T-helper 2 cell treated with Interferon-gamma antibody and Interleukin-4, amounts not matched to agents 5 μg/mL and 100 μg/mL, for 36 hours (primary cell): ENCODE measurements at regions not wholly inside any gene's neighbourhood (a gene's known extent, or its start where the extent isn't known, plus 50 kb on each side); places are given as distances from the start of the nearest gene placed in this dataset.
A peak's percentile ranks its signal among the peaks of the same experiment; 100 is the strongest.

Experiments
- DNase-seq: peaks from one replicate; pipeline ENCODE4 v3.0.0; 2021; ENCODE audit warnings: low spot score
- H3K27ac Mint-ChIP-seq: one replicate; pipeline ENCODE4 v1.8.0; 2021; ENCODE audit warnings: mild to moderate bottlenecking, mixed read lengths
- H3K27me3 Mint-ChIP-seq: one replicate; pipeline ENCODE4 v1.8.0; 2021; ENCODE audit warnings: low read depth, mixed read lengths
- H3K36me3 Mint-ChIP-seq: one replicate; pipeline ENCODE4 v1.8.0; 2021; ENCODE audit warnings: low read depth, mixed read lengths
- H3K4me1 Mint-ChIP-seq: one replicate; pipeline ENCODE4 v1.8.0; 2021; ENCODE audit warnings: low read depth, mixed read lengths
- H3K4me3 Mint-ChIP-seq: one replicate; pipeline ENCODE4 v1.8.0; 2022; ENCODE audit warnings: mild to moderate bottlenecking, moderate library complexity, mixed read lengths
- H3K9me3 Mint-ChIP-seq: one replicate; pipeline ENCODE4 v1.8.0; 2021; ENCODE audit warnings: mixed read lengths

DNA sequence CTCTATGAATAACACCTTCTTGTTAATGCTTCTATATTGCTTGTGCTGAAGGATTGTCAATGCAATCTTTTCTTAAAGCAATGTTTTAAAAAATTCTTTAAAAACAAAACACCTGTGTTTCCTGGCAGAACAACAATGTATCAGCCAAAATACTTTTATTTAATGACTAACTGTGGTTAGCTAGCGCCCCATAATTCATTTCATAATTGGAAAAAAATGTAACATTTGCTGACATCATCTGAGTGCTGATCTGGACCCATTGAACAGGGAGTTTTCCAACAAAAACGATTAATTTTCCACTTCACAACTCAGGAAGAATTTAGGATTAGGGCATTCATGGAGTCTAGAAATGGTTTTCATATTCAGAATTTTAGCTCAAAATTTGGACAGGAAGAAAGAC lies 137.6 kb upstream of the CDK6 start:
- Mint-ChIP-seq H3K4me3 (no peak overlapping the region), H3K27ac (no peak overlapping the region), H3K27me3 (no peaks in the 10 kb centered on the region), H3K4me1 (peaks cover 5% of the 10 kb centered on the region), H3K9me3 (peaks cover 32% of the 10 kb centered on the region), H3K36me3 (peaks cover 4% of the 10 kb centered on the region)
- no peak for DNase-seq

DNA sequence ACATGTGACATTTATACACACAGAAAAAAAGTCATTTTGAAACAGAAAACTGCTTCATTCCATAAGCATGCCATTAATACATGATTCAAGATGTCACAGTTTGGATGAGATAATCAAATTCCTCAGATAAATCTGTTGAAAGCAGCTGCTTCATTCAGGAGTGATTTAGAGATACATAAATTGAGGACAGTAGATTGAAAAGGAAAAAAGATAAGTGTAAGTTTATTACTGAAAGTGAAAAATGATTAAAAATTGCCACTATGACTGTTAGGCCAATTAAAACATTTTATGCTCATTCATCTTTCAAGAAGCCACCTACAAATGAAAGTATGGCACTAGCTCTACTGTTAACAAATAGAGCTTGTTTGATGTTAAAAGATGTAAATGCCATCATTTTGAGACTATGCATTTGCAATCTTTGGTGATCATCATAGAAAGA lies 136.9 kb upstream of the CDK6 start:
- Mint-ChIP-seq H3K4me1 (peaks cover 5% of the 10 kb centered on the region), H3K9me3 (peaks cover 28% of the 10 kb centered on the region), H3K4me3 (no peak overlapping the region), H3K36me3 (peaks cover 2% of the 10 kb centered on the region), H3K27me3 (no peaks in the 10 kb centered on the region), H3K27ac (no peak overlapping the region)
- no peak for DNase-seq

DNA sequence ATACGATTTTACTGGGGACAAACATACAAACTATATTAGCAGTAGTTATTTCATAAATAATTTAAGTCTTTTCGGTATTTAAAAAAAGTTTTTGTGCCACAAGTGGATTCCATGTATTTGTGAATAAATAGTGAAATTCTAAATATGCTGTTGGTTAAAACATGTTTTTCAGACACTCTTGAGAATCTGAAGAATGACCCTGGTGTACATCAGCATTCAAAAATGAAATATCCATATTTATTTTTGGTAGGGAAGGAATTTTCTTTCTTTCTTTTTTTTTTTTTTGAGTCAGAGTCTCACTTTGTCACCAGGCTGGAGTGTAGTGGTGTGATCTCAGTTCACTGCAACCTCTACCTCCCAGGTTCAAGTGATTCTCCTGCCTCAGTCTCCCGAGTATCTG lies 136.1 kb upstream of the CDK6 start:
- Mint-ChIP-seq H3K4me1 (peaks cover 5% of the 10 kb centered on the region), H3K9me3 (peaks cover 21% of the 10 kb centered on the region), H3K27ac (no peak overlapping the region), H3K4me3 (no peak overlapping the region), H3K36me3 (peaks cover 2% of the 10 kb centered on the region), H3K27me3 (no peaks in the 10 kb centered on the region)
- no peak for DNase-seq

DNA sequence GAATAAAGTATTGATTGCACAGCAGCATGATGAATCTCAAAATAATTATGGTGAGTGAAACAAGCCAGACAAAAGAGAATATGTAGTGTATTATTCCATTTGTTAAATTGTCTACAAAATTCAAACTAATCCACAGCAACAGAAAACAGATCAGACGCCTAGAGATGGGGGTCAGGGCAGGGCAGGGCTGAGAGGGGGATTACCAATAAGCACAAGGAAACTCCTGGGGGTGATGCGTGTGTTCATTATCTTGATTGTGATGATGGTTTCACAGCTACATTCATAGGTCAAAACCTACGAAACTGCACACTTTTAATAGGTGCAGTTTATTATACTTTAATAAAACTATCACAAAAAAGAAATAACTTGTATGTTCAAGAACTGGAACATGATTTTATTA lies 132.7 kb upstream of the CDK6 start:
- Mint-ChIP-seq H3K9me3 (no peaks in the 10 kb centered on the region), H3K4me3 (no peak overlapping the region)

DNA sequence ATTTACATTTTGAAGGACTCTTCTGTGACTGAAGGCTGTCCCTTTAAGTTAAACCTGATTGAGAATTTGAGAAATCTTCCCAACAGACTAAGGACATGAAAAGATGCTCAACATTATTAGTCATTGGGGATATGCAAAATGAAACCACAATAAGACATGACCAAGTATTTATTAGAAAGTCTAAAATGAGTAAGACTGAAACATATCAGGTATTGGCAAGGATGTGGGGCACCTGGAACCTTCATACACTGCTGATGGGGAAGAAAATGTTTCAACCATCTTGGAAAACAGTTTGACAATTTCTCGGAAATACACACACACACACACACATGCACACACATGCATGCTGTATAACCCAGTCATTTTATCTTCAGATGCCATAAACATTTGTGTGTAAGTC lies 132.1 kb upstream of the CDK6 start:
- Mint-ChIP-seq H3K27me3 (no peaks in the 10 kb centered on the region), H3K36me3 (no peaks in the 10 kb centered on the region), H3K9me3 (no peaks in the 10 kb centered on the region), H3K27ac (no peak overlapping the region), H3K4me1 (no peaks in the 10 kb centered on the region), H3K4me3 (no peak overlapping the region)
- DNase-seq = no peak

More for the DNA sequence above, 132.7 kb upstream of the CDK6 start:
- no peak for DNase-seq
- Mint-ChIP-seq H3K36me3 (no peaks in the 10 kb centered on the region), H3K4me1 (no peaks in the 10 kb centered on the region), H3K27me3 (no peaks in the 10 kb centered on the region), H3K27ac (no peak overlapping the region)

DNA sequence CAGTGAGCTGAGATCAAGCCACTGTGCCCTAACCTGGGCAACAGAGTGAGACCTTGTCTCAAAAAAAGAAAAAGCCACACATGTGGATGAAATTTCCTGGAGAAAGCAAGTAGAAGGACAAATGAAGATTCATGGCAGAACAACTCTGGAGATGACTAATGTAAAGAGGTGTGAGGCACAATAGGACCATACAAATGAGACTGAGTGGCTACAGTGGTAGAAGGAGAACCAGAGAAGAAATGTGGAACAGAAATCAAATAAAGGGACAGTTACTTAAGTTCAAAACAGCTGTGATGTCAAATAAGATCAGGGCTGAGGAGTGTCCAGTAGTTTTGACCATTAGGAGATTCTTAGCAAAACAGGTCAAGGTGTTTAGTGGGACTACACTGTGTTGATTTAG lies 130.9 kb upstream of the CDK6 start:
- no peaks in the 10 kb centered on the region for H3K4me1 Mint-ChIP-seq
- DNase-seq = no peak
- H3K27me3 Mint-ChIP-seq = no peaks in the 10 kb centered on the region
- H3K36me3 Mint-ChIP-seq = no peaks in the 10 kb centered on the region
- no peak overlapping the region for H3K4me3 Mint-ChIP-seq
- H3K9me3 Mint-ChIP-seq = no peaks in the 10 kb centered on the region
- no peak overlapping the region for H3K27ac Mint-ChIP-seq

DNA sequence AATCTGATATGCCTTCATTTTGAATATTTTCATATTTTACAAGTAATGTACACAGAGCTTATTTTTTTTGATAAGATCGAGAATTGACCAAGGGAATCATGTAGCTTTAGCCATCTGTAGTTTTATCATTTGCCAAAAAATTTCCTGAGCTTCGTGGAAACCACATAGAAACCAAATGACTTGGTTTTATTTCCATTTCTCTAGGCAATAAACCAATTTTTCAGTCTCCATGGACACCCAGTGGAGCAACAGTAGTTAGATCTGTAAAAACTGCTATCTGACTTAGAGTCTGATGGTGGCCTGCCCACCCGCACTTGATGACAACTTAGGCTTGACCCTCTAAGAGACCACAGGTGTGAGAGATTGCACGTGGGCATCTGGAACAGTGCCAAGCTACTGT lies 127.8 kb upstream of the CDK6 start:
- no peaks in the 10 kb centered on the region for H3K27me3 Mint-ChIP-seq
- no peaks in the 10 kb centered on the region for H3K4me1 Mint-ChIP-seq
- peaks cover 7% of the 10 kb centered on the region for H3K9me3 Mint-ChIP-seq
- no peak overlapping the region for H3K4me3 Mint-ChIP-seq
- no peak for DNase-seq
- no peak overlapping the region for H3K27ac Mint-ChIP-seq
- no peaks in the 10 kb centered on the region for H3K36me3 Mint-ChIP-seq

DNA sequence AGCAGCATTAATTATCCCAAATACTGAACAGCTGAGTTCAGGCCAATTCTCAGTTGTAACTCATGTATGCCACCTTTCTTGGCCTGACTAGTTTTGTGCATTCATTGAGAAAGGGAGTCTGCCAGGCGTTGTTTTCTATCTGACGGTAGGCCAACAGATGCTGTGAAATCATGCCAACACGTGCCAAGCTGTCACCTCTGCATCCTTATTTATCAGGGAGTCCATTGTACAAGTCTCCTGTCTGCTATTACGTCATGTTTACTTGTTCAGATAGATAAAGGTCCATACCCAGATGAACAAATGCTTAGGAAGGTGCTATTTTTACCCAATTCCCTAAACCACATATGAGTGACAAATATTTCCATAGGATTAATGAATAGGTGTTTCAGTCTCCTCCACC lies 127.2 kb upstream of the CDK6 start:
- Mint-ChIP-seq H3K27me3 (no peaks in the 10 kb centered on the region), H3K36me3 (no peaks in the 10 kb centered on the region), H3K4me1 (no peaks in the 10 kb centered on the region), H3K9me3 (peaks cover 7% of the 10 kb centered on the region), H3K27ac (no peak overlapping the region), H3K4me3 (no peak overlapping the region)
- no peak for DNase-seq

DNA sequence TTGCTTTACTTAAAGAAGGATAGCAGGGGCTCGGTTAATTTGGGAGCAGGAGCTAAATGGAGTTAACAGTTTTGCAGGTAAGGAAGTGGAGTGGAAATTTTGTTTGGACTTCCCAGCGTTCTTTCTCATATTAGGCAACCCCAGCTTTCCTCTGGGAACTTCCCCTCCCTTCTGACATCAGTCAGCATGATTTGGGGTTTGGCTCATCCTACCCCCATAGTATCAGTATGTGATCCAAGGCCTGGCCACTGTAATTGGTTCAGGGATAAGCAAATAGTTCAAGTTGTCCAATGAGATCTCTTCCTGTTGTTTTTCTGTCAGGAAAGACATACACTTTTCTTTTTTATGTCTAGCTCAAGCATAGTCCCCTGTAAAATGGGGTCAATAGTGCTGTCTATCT lies 125.6 kb upstream of the CDK6 start:
- Mint-ChIP-seq H3K27me3 (no peaks in the 10 kb centered on the region), H3K4me3 (no peak overlapping the region), H3K36me3 (no peaks in the 10 kb centered on the region), H3K27ac (no peak overlapping the region), H3K4me1 (no peaks in the 10 kb centered on the region), H3K9me3 (peaks cover 21% of the 10 kb centered on the region)
- no peak for DNase-seq

DNA sequence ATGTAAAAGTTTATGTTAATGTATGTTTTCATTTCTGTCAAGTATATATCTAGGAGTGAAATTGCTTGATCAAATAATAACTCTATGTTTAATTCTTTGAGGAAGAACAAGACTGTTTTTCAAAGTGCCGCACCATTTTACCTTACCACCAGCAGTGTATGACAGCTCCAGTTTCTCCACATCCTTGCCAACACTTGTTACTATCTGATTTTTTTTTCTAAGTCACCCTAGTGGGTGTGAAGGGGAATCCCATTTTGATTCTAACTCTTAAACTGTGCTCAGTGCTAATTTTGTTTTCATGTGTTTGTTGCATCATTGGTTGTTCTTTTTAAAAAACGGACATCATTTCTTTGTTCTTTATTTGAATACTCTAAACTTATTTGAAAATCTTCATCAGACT lies 120.2 kb upstream of the CDK6 start:
- Mint-ChIP-seq H3K9me3 (peaks cover 32% of the 10 kb centered on the region), H3K36me3 (peaks cover 8% of the 10 kb centered on the region), H3K27me3 (no peaks in the 10 kb centered on the region), H3K4me3 (no peak overlapping the region), H3K4me1 (peaks cover 6% of the 10 kb centered on the region), H3K27ac (no peak overlapping the region)
- no peak for DNase-seq

DNA sequence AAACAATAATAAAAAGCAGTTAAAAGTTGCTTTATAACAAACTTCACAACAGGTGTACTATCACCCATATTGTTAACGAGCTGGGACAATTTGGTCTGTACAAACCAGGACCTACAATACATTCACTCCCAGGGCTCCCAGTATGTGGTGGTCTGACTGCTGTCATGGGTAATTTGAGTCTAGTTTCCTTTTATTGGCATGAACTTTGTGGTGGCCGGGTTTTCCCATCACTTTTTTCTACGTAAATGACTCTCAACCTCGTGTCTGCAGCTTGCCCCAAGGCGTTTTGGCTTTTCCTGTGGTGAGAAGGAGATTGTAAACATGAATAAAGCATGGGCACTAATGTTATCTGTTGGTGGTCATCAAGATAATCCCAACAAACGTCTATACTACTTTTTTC lies 118.7 kb upstream of the CDK6 start:
- Mint-ChIP-seq H3K27me3 (no peaks in the 10 kb centered on the region), H3K9me3 (peaks cover 40% of the 10 kb centered on the region), H3K27ac (no peak overlapping the region), H3K4me1 (peaks cover 6% of the 10 kb centered on the region), H3K36me3 (peaks cover 8% of the 10 kb centered on the region), H3K4me3 (no peak overlapping the region)
- DNase-seq = peak; percentile 69

DNA sequence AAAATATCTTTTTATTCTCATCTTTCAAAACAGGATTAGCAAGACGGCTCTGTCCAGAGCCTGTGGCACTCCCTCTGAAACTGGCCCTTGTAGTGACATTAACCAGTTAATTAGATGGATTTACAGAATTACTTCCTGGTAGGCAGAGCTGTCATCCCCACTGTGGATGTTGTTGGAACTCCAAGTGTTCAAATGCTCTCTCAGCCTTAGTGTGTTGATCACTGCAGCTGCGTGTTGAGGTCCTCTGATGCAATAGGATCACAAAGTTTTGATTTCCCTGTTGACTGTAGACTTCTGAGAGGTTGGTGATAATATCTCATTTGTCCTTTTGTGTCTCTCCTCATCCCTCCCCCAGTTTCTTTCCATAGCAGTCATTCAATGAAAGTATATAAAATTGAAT lies 117.3 kb upstream of the CDK6 start:
- Mint-ChIP-seq H3K4me3 (no peak overlapping the region), H3K9me3 (peaks cover 33% of the 10 kb centered on the region), H3K36me3 (peaks cover 8% of the 10 kb centered on the region), H3K27me3 (no peaks in the 10 kb centered on the region), H3K4me1 (peaks cover 6% of the 10 kb centered on the region), H3K27ac (no peak overlapping the region)
- DNase-seq = peak; percentile 49

DNA sequence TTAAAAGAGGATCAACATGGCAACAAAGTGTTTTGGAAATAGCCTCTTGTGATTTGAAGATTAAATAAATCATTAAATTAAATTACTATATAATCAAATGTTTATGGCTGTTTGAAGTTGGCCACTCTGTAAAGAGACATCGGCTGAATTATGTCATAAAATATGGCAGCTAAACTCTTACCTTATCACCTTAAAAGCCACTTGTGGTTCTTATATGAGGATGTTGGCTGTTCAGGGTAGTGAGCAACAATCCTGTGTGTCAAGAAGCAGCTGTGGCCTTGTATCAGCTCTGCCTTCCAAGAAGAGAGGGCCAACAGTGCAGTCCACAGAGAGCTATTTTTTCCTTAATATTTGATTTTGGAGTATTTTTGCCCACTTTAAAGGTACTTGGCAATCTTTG lies 113.4 kb upstream of the CDK6 start:
- H3K27ac Mint-ChIP-seq = no peak overlapping the region
- DNase-seq = no peak
- peaks cover 26% of the 10 kb centered on the region for H3K9me3 Mint-ChIP-seq
- H3K4me1 Mint-ChIP-seq = peaks cover 6% of the 10 kb centered on the region
- peaks cover 1% of the 10 kb centered on the region for H3K36me3 Mint-ChIP-seq
- H3K4me3 Mint-ChIP-seq = no peak overlapping the region
- no peaks in the 10 kb centered on the region for H3K27me3 Mint-ChIP-seq

DNA sequence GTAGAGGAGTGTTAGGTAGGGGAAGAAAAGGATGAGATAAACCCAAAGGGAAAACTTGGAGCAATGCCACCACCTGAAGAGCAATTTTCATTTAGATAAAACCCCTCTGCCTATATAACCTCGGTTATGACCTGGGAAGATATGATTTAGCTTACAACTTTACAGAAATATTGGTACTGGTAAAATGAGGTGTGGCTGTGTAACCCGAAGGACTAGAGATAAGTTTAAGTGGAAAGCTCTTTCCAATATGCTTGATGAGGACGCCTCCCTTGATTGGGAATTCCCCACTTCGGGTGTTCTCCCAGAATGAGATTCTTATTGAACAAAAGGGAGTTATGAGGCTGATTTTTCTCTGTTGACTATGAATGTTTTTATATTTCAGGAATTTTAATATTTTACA lies 109.5 kb upstream of the CDK6 start:
- H3K36me3 Mint-ChIP-seq = peaks cover 3% of the 10 kb centered on the region
- H3K4me3 Mint-ChIP-seq = no peak overlapping the region
- H3K27me3 Mint-ChIP-seq = no peaks in the 10 kb centered on the region

DNA sequence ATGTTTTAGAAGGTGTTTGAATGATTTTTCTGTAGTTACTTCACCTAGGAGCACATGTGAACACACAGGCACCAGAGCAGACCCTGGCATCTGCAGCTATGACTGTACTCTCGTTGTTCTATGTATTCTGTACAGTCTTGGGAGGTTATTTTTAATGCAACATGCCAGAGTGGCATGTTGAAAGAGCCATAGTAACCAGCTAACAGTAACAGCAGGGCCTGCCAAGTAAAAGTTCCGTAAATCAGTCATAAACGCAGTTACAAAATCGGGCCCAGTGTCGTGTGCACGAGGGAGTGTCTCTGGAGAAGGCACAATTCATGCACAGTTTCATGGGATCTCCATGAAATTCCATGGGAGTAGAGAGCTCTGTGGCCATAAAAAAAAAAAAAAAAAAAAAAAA lies 108.3 kb upstream of the CDK6 start:
- H3K27me3 Mint-ChIP-seq = no peaks in the 10 kb centered on the region
- H3K27ac Mint-ChIP-seq = no peak overlapping the region
- H3K9me3 Mint-ChIP-seq = peaks cover 57% of the 10 kb centered on the region
- no peak overlapping the region for H3K4me3 Mint-ChIP-seq
- peaks cover 3% of the 10 kb centered on the region for H3K36me3 Mint-ChIP-seq
- no peak for DNase-seq
- no peaks in the 10 kb centered on the region for H3K4me1 Mint-ChIP-seq

More for the DNA sequence above, 109.5 kb upstream of the CDK6 start:
- H3K27ac Mint-ChIP-seq = no peak overlapping the region
- no peaks in the 10 kb centered on the region for H3K4me1 Mint-ChIP-seq
- no peak for DNase-seq
- peaks cover 46% of the 10 kb centered on the region for H3K9me3 Mint-ChIP-seq
